OCI-LY1 (cell line): ENCODE measurements at regions not wholly inside any gene's neighbourhood (a gene's known extent, or its start where the extent isn't known, plus 50 kb on each side); places are given as distances from the start of the nearest gene placed in this dataset.

Source experiments
- EZH2 ChIP-seq: fragments of 200-600 bp; sonication (generic), shearing (Covaris generic); IDR thresholded peaks from 2 replicates; pipeline ENCODE4 v1.8.0; 2017; ENCODE audit warnings: borderline replicate concordance, mixed run types, mild to moderate bottlenecking, antibody characterized with exemption, low read length, moderate library complexity, mixed read lengths
- TF ChIP-seq, protein P1 (sequence below): fragments of 200-600 bp; sonication (generic), shearing (Covaris generic); IDR thresholded peaks from 2 replicates; pipeline ENCODE4 v1.5.1; 2017; ENCODE audit warnings: mild to moderate bottlenecking, antibody characterized with exemption, low read length, moderate library complexity, mixed read lengths

DNA sequence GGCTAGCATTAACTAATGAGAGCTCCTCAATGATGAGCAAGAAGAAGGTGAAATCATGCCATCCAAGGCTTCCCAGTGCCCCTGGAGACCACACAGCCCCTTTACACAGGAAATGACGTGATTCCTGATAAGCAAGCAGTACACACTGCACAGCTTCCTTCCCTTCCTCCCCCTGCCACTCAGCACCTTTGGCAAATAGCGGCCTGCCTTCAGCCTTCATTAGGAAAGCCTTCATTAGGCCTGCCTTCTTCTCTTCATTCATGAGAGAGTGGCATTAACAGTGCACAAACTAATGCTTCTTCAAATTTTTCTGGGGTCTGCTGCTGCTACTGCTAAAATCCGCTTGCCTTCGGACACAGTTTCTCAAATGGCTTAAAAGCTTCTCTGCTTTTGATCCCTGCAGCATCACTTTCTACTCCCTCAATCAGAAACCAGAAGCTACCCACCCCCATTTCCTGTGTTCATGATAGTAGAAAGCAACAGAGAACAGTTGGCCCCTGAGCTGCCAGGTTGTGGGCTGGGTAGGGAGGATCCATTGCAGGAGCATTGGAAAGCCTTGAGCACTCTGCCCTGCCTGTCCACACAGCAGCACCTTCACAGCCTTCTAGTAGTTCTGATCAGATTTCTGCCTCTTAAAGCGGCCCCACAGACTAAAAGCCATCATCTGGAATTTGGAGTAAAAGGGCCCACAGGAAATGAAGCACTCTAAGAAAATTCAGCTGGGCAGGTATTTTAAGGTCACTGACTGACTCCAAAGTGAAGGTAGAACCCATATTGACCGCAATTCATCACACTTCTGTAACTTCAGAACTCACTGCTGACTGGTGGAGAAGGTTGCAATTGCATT, 103.8 kb upstream of the ETV6 start:
- TF ChIP-seq, protein P1, sequence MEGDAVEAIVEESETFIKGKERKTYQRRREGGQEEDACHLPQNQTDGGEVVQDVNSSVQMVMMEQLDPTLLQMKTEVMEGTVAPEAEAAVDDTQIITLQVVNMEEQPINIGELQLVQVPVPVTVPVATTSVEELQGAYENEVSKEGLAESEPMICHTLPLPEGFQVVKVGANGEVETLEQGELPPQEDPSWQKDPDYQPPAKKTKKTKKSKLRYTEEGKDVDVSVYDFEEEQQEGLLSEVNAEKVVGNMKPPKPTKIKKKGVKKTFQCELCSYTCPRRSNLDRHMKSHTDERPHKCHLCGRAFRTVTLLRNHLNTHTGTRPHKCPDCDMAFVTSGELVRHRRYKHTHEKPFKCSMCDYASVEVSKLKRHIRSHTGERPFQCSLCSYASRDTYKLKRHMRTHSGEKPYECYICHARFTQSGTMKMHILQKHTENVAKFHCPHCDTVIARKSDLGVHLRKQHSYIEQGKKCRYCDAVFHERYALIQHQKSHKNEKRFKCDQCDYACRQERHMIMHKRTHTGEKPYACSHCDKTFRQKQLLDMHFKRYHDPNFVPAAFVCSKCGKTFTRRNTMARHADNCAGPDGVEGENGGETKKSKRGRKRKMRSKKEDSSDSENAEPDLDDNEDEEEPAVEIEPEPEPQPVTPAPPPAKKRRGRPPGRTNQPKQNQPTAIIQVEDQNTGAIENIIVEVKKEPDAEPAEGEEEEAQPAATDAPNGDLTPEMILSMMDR, result no peak
- TF ChIP-seq EZH2, result no peak
